Activated CD4-positive, alpha-beta T cell treated with anti-CD3 and anti-CD28 coated beads for 36 hours (primary cell): ENCODE measurements at regions not wholly inside any gene's neighbourhood (a gene's known extent, or its start where the extent isn't known, plus 50 kb on each side); places are given as distances from the start of the nearest gene placed in this dataset.

ENCODE experiments used
- ATAC-seq: fragments of 200-7000 bp; cut with Tn5 transposase; one replicate; pipeline ENCODE4 v1.10.0; 2021; ENCODE audit warnings: mild to moderate bottlenecking, moderate library complexity
- CTCF ChIA-PET: fragments of 350-600 bp; sonication (Branson Sonifier 250); formaldehyde crosslinking; loops from one replicate; lab custom pipeline; 2021; ENCODE audit warnings: antibody characterized with exemption; lab: Charles Lee
- POLR2A ChIA-PET: fragments of 350-600 bp; sonication (Branson Sonifier 250); formaldehyde crosslinking; loops from one replicate; lab custom pipeline; 2021; ENCODE audit warnings: antibody characterized with exemption, inconsistent platforms; lab: Charles Lee
- DNase-seq: peaks from one replicate; pipeline ENCODE4 v3.0.0-alpha.2; 2020
- H3K27ac Mint-ChIP-seq: one replicate; pipeline ENCODE4 v1.8.0; 2021; ENCODE audit warnings: mixed read lengths
- H3K27me3 Mint-ChIP-seq: one replicate; pipeline ENCODE4 v1.8.0; 2021; ENCODE audit warnings: mixed read lengths
- H3K36me3 Mint-ChIP-seq: one replicate; pipeline ENCODE4 v1.8.0; 2021; ENCODE audit warnings: low read depth, mixed read lengths
- H3K4me1 Mint-ChIP-seq: one replicate; pipeline ENCODE4 v1.8.0; 2021; ENCODE audit warnings: mixed read lengths
- H3K4me3 Mint-ChIP-seq: one replicate; pipeline ENCODE4 v1.8.0; 2021; ENCODE audit warnings: mild to moderate bottlenecking, moderate library complexity, mixed read lengths
- H3K9me3 Mint-ChIP-seq: one replicate; pipeline ENCODE4 v1.8.0; 2021; ENCODE audit warnings: low read depth, mixed read lengths
- intact Hi-C, 2 experiments: fragments of 100-400 bp; cut with DNase I in 1 of 2; cut with micrococcal nuclease in 1 of 2; formaldehyde crosslinking; loops; one replicate each; pipeline versions ENCODE4 v1.14.2 to v1.15.1; 2022 to 2024; cut with DNase I, micrococcal nuclease

DNA sequence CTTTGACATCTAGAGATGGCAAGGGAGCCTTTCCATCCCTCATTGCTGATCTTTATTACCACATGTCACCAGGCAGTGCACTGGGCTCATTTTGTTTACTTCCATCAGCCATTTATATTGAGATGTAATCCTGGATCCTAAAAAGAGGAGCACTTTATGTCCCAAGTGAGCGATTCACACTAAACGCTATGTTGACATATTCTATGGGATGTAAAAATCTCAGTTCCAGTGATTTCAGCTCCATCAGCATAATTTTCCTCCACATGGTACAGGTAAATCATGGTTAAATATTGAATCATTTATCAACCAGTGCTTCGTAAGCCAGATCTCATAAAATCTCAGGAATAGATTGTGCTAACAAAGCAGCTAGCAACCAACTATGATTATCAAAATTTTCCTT is 634.8 kb upstream of the PLXNA2 start:
- intact Hi-C loops = no loop called here
- ChIA-PET CTCF (no interaction called here), POLR2A (interaction anchor here (0.5 kb wide), 1 partner anchor 1100 kb away, joined by 5 read pairs; no protein-coding TSS in a partner anchor)
- H3K4me3 Mint-ChIP-seq = no peak overlapping the region
- peaks cover 2% of the 10 kb centered on the region for H3K27me3 Mint-ChIP-seq
- DNase-seq = no peak
- no peaks in the 10 kb centered on the region for H3K4me1 Mint-ChIP-seq
- no peak overlapping the region for H3K27ac Mint-ChIP-seq
- ATAC-seq = no peak
- H3K36me3 Mint-ChIP-seq = no peaks in the 10 kb centered on the region
- H3K9me3 Mint-ChIP-seq = no peaks in the 10 kb centered on the region

DNA sequence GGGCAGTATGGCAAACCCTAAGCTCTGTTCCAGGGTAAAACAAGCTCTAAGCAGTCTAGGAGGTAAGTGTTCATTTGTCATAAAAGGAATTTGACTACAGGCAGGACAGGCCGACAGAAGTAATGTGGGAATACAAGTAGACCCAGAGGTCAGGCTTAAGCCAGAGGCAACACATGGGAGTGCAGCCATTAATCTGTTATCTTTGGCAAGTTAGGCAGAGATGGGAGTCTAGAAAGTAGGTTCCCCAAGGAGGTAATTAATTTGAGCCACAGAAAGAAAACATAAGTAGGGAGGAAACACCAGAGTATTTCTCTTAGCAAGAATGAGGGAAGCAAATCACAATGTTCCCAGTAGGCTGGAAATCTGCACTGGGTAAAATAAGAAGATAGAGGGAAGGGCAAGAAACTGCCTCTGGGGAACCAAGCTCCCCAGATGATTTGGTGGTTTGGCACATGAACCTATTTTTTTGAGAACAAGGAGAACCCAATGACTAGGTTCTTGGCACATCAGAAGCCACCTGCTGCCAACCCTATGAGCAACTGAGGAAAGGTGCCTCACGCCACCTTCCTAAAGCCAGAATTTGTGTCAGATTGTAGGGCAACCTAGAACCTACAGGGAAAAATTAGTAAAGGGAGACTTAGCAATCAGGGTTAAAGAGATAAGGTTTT is 636.4 kb upstream of the PLXNA2 start:
- Mint-ChIP-seq H3K36me3 (no peaks in the 10 kb centered on the region), H3K4me1 (no peaks in the 10 kb centered on the region), H3K9me3 (no peaks in the 10 kb centered on the region), H3K27ac (no peak overlapping the region), H3K4me3 (no peak overlapping the region), H3K27me3 (peaks cover 2% of the 10 kb centered on the region)
- no peak for DNase-seq
- ChIA-PET POLR2A (no interaction called here), CTCF (no interaction called here)
- ATAC-seq = no peak
- intact Hi-C loops = no loop called here

DNA sequence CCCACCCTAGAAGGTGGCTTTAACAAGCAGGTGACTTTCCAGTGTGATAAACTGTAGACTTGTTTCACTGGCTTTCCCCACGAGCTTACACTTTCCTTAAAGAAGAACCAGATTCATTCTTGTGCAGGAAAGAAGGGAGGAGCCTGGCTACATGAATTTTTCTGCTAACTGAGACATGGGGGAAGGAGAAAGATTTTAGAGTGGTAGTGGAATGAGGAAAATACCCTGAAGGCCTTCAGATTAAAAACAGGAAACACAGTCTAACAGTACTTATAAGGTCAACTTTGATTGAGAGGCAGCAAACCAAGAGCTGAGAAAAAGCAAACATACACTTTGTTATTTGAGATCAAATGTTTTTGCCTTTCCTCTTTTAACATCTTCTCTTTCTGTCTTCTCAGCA is 640.9 kb upstream of the PLXNA2 start:
- Mint-ChIP-seq H3K27ac (no peak overlapping the region), H3K9me3 (no peaks in the 10 kb centered on the region), H3K36me3 (no peaks in the 10 kb centered on the region), H3K4me3 (no peak overlapping the region), H3K27me3 (peaks cover 2% of the 10 kb centered on the region), H3K4me1 (no peaks in the 10 kb centered on the region)
- CTCF ChIA-PET = no interaction called here
- no peak for ATAC-seq
- POLR2A ChIA-PET = no interaction called here
- no peak for DNase-seq
- intact Hi-C loops = no loop called here

- CTCF ChIA-PET = no interaction called here
- no peaks in the 10 kb centered on the region for H3K9me3 Mint-ChIP-seq
- no peak for ATAC-seq
Measured at GRCh38 chr1:208885650-208886049, 641.5 kb upstream of the PLXNA2 start.

DNA sequence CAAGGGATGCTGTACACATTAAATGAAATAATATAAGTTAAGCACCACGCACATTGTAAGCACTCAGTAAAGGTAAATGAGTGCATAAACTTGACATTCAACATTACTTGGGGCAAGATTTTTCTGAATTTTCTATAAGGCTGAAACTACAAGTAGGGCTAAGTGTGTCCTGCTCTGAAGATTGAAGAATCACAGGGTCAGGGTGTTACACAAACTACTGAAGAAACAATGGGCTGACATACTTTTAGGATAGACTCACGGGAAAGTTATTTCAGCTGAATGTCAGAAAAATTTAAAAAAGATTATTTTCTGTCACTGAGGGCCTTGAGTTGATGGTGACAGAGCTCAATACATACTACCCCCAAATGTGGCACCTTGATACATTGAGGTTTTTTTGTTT is 644.2 kb upstream of the PLXNA2 start:
- DNase-seq = no peak
- no peaks in the 10 kb centered on the region for H3K4me1 Mint-ChIP-seq
- no peak overlapping the region for H3K27ac Mint-ChIP-seq
- H3K27me3 Mint-ChIP-seq = no peaks in the 10 kb centered on the region
- no peaks in the 10 kb centered on the region for H3K9me3 Mint-ChIP-seq
- no peak for ATAC-seq
- no peaks in the 10 kb centered on the region for H3K36me3 Mint-ChIP-seq
- CTCF ChIA-PET = interaction anchor here (2.1 kb wide), 1 partner anchor 15 kb away, joined by 5 read pairs; no protein-coding TSS in a partner anchor
- POLR2A ChIA-PET = no interaction called here
- intact Hi-C loops = no loop called here
- no peak overlapping the region for H3K4me3 Mint-ChIP-seq

More at GRCh38 chr1:208885650-208886049, 641.5 kb upstream of the PLXNA2 start:
- intact Hi-C loops = no loop called here
- POLR2A ChIA-PET = no interaction called here
- Mint-ChIP-seq H3K27me3 (no peaks in the 10 kb centered on the region), H3K36me3 (no peaks in the 10 kb centered on the region), H3K27ac (no peak overlapping the region), H3K4me1 (no peaks in the 10 kb centered on the region), H3K4me3 (no peak overlapping the region)
- no peak for DNase-seq

DNA sequence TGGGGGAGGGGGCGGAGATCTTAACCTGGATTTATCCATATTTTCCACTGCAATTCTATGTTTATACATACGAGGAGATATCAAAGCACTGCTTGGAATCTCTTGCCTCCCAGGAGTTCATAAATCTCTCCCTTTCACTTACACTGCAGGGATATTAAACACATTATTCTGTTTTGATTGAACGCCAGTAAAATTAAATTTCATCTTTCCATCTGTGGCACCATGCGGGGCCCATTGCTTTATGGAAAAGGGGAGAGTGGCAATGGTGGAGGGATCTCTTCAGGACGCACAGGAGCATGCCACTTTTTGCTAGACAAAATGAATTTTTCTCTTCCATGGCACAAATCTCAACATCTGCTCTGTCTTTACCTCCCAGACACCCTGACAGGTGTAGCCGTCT is 648.0 kb upstream of the PLXNA2 start:
- POLR2A ChIA-PET = no interaction called here
- H3K27ac Mint-ChIP-seq = no peak overlapping the region
- H3K27me3 Mint-ChIP-seq = peaks cover 1% of the 10 kb centered on the region
- no peak overlapping the region for H3K4me3 Mint-ChIP-seq
- intact Hi-C loops = no loop called here
- H3K36me3 Mint-ChIP-seq = no peaks in the 10 kb centered on the region
- H3K9me3 Mint-ChIP-seq = no peaks in the 10 kb centered on the region
- CTCF ChIA-PET = no interaction called here
- ATAC-seq (no peak), DNase-seq (no peak)
- H3K4me1 Mint-ChIP-seq = no peaks in the 10 kb centered on the region

DNA sequence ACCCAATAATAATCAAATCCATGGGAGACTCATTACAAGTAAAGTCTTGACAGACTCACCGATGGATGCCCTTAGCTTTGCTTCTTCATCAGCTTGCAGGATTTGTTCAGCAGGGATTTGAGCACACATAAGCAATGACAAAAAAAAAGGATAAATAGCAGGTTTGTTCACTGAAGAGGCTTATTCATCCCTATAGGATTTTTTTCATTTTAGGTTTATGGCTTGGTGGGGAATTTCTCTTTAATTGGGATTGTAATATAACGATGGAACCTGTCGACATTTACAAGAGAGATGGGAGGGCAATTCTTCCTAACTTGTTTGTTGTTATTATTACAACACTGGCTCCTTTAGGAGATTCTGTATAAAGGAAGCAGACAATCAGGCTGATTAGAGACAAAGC is 649.1 kb upstream of the PLXNA2 start:
- ChIA-PET CTCF (no interaction called here), POLR2A (no interaction called here)
- no peaks in the 10 kb centered on the region for H3K4me1 Mint-ChIP-seq
- H3K27ac Mint-ChIP-seq = no peak overlapping the region
- peaks cover 2% of the 10 kb centered on the region for H3K27me3 Mint-ChIP-seq
- DNase-seq (no peak), ATAC-seq (no peak)
- no peaks in the 10 kb centered on the region for H3K9me3 Mint-ChIP-seq
- no peak overlapping the region for H3K4me3 Mint-ChIP-seq
- intact Hi-C loops = no loop called here
- H3K36me3 Mint-ChIP-seq = no peaks in the 10 kb centered on the region

DNA sequence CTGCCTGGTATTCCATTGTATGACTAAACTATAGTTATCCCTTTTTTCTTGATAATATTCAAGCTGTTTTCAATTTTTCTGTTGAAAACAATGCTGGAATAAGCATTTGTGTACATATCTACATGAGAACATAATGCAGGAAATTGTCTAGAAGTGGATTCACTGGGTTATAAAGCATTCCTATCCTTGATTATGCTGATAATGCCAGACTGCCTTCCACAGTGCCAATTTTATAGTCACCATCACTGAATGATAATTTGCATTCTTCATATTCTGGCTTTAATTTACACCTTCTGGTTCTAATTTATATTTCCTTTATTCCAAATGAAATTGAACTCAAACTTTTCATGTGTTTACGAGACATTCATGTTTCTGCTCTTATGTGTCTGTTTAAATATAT is 651.0 kb upstream of the PLXNA2 start:
- CTCF ChIA-PET = no interaction called here

DNA sequence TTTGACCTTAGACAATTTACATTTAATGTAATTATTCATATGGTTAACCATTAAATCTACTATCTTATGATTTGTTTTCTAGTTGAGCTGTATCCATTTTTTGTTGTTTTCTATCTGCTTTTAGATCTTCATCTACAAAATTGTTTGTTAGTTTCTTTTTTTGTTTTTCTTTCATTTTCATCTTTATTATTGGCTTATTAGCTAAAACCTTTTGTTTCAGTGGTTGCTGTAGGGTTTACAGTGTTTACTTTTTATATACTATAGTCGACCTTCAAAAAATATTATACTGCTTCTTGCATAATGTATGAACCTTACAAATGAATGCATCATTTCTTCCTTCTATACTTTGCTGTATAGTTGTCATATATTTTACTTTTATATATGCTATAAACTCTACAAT is 651.6 kb upstream of the PLXNA2 start:
- intact Hi-C loops = no loop called here
- ChIA-PET CTCF (no interaction called here), POLR2A (no interaction called here)
- H3K9me3 Mint-ChIP-seq = no peaks in the 10 kb centered on the region
- ATAC-seq (no peak), DNase-seq (no peak)
- H3K4me3 Mint-ChIP-seq = no peak overlapping the region
- H3K4me1 Mint-ChIP-seq = no peaks in the 10 kb centered on the region
- no peak overlapping the region for H3K27ac Mint-ChIP-seq
- no peaks in the 10 kb centered on the region for H3K36me3 Mint-ChIP-seq
- peaks cover 2% of the 10 kb centered on the region for H3K27me3 Mint-ChIP-seq

More for the DNA sequence above, 651.0 kb upstream of the PLXNA2 start:
- Mint-ChIP-seq H3K4me3 (no peak overlapping the region), H3K4me1 (no peaks in the 10 kb centered on the region), H3K9me3 (no peaks in the 10 kb centered on the region), H3K36me3 (no peaks in the 10 kb centered on the region), H3K27ac (no peak overlapping the region), H3K27me3 (peaks cover 2% of the 10 kb centered on the region)
- intact Hi-C loops = no loop called here
- POLR2A ChIA-PET = no interaction called here
- no peak for DNase-seq
- ATAC-seq = no peak

- no peak for ATAC-seq
- Mint-ChIP-seq H3K27me3 (peaks cover 6% of the 10 kb centered on the region), H3K9me3 (peaks cover 3% of the 10 kb centered on the region), H3K4me3 (no peak overlapping the region), H3K4me1 (no peaks in the 10 kb centered on the region), H3K27ac (no peak overlapping the region), H3K36me3 (no peaks in the 10 kb centered on the region)
- intact Hi-C loops = no loop called here
- ChIA-PET CTCF (no interaction called here), POLR2A (no interaction called here)
- DNase-seq = no peak
Measured at GRCh38 chr1:208896768-208897167, 652.6 kb upstream of the PLXNA2 start.

GRCh38 chr1:208899438-208899837 is 655.3 kb upstream of the PLXNA2 start:
- Mint-ChIP-seq H3K4me1 (no peaks in the 10 kb centered on the region), H3K9me3 (peaks cover 3% of the 10 kb centered on the region), H3K36me3 (no peaks in the 10 kb centered on the region), H3K27ac (no peak overlapping the region), H3K27me3 (peaks cover 6% of the 10 kb centered on the region), H3K4me3 (no peak overlapping the region)
- DNase-seq (no peak), ATAC-seq (no peak)
- CTCF ChIA-PET = no interaction called here
- POLR2A ChIA-PET = no interaction called here
- intact Hi-C loops = no loop called here

DNA sequence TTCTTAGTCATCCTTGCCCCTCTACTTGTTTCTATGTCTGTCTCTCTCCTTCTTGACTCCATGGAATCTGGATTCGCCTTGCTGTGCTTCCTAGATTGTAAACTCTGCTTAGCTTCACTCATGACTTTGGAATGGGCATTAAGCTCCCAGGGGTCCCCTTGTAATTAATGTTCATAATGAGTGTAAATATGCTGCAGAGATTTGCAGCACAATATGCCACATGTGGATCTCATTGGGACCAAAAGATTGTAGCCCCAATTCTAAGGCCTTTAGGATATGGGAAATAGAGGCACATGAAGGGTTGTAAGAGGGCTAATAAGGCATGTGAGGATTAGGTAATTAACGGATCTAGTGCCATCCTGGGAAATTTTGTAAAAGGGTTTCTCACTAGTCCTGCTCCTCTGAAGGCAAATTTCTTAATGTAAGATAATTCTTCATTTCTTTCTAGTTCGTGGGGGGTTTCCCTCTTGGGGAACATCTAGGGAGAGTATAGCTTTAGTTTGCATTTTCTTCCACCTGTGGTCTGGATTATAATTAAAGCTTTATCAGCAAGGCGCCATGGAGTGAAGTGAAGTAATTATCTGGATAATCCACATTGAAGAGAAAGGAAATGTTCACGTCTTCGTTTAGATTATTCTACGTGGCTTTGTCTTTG is 659.2 kb upstream of the PLXNA2 start:
- POLR2A ChIA-PET = no interaction called here
- Mint-ChIP-seq H3K4me3 (no peak overlapping the region), H3K4me1 (no peaks in the 10 kb centered on the region), H3K27me3 (peaks cover 8% of the 10 kb centered on the region), H3K36me3 (no peaks in the 10 kb centered on the region), H3K9me3 (peaks cover 3% of the 10 kb centered on the region), H3K27ac (no peak overlapping the region)
- ATAC-seq (no peak), DNase-seq (no peak)
- intact Hi-C loops = no loop called here
- CTCF ChIA-PET = no interaction called here
